ENCODE measurements at regions not wholly inside any gene's neighbourhood (a gene's known extent, or its start where the extent isn't known, plus 50 kb on each side); places are given as distances from the start of the nearest gene placed in this dataset.

GRCh38 chr18:56337507-56337906 lies 300.9 kb downstream of the TXNL1 start:
- H3K27ac ChIP-seq (ENCODE audit: insufficient read length, low read depth, low read length), result no peak overlapping the region
- no peaks in the 10 kb centered on the region for H3K79me2 ChIP-seq (ENCODE audit: insufficient read depth, low read length)
- H4K5ac ChIP-seq (ENCODE audit: insufficient read length, low read depth, low read length), result no peak overlapping the region
- H3K23me2 ChIP-seq (ENCODE audit: insufficient read length, low read depth, low read length, poor library complexity, severe bottlenecking), result no peaks in the 10 kb centered on the region
- no peak overlapping the region for H3K23ac ChIP-seq (ENCODE audit: insufficient read length, low read depth, low read length)
- Mint-ChIP-seq H3K27me3 (ENCODE audit: low read depth) (no peaks in the 10 kb centered on the region; the same call in 1 of the 2 replicates), H3K4me3 (no peak overlapping the region), H3K36me3 (ENCODE audit: insufficient read depth in 1 of 3, low read depth in 3 of 3) (no peaks in the 10 kb centered on the region), H3K4me1 (no peaks in the 10 kb centered on the region), H3K27ac (no peak overlapping the region), H3K9me3 (peaks cover 0 to 4% of the 10 kb centered on the region in 2 experiments; a peak in 1 of 5 replicates)
- no peak overlapping the region; the same call in 1 of the 2 replicates for H3K14ac ChIP-seq (ENCODE audit: insufficient read depth, low read length)
- no peaks in the 10 kb centered on the region for H3K4me1 ChIP-seq (ENCODE audit: insufficient read depth, low read length)
- H3K9ac ChIP-seq (ENCODE audit: extremely low read depth, insufficient read length, low read length), result no peak overlapping the region
- no peak overlapping the region for H2AFZ ChIP-seq (ENCODE audit: low read length)
- H3K4ac ChIP-seq (ENCODE audit: low read depth, low read length), result no peak overlapping the region
- no peak overlapping the region for H2BK12ac ChIP-seq (ENCODE audit: insufficient read length, low read depth, low read length)
- no peak overlapping the region for H2BK15ac ChIP-seq (ENCODE audit: low read depth, low read length)
- no peak overlapping the region for H3T11ph ChIP-seq (ENCODE audit: low read length)
- H4K20me1 ChIP-seq (ENCODE audit: control insufficient read depth, insufficient read depth, insufficient read length), result no peaks in the 10 kb centered on the region
- H2BK5ac ChIP-seq (ENCODE audit: insufficient read length, low read length), result no peak overlapping the region
- no peaks in the 10 kb centered on the region for H3K9me3 ChIP-seq (ENCODE audit: control insufficient read depth, low read depth, low read length)
- H2AK5ac ChIP-seq (ENCODE audit: insufficient read length, low read length), result no peak overlapping the region
- WGBS (ENCODE audit: extremely low coverage, insufficient read length, low lambda C conversion rate), result no CpG with 5 or more reads among the region's 4 CpGs
- no peak overlapping the region for H4K8ac ChIP-seq (replicated peaks; ENCODE audit: insufficient read length, low read depth, low read length)
- no peak overlapping the region for H2BK120ac ChIP-seq (ENCODE audit: low read depth, low read length, poor library complexity, severe bottlenecking)
- no peak overlapping the region for H3K18ac ChIP-seq (ENCODE audit: insufficient read length, low read depth, low read length)
- H3K79me1 ChIP-seq (ENCODE audit: insufficient read depth, low read depth, low read length, poor library complexity, severe bottlenecking), result no peaks in the 10 kb centered on the region
- H3K56ac ChIP-seq (ENCODE audit: insufficient read length, low read depth, low read length), result no peak overlapping the region
- no peak overlapping the region for H4K91ac ChIP-seq (ENCODE audit: insufficient read length, low read depth, low read length)
- no peak overlapping the region for H3K4me2 ChIP-seq (ENCODE audit: insufficient read depth, insufficient read length, low read length)
- H2BK20ac ChIP-seq (ENCODE audit: low read depth, low read length, poor library complexity, severe bottlenecking), result no peak overlapping the region
- TF ChIP-seq CTCF (conservative IDR thresholded peaks at IDR 0.05), result no peak
- no peaks in the 10 kb centered on the region for H3K27me3 ChIP-seq (ENCODE audit: insufficient read depth, low read length)
- DNase-seq, result no peak
